GM06990 (cell line): ENCODE measurements at regions not wholly inside any gene's neighbourhood (a gene's known extent, or its start where the extent isn't known, plus 50 kb on each side); places are given as distances from the start of the nearest gene placed in this dataset.

ENCODE experiments used
- DNase-seq: peaks from one replicate; pipeline ENCODE4 v3.0.0-alpha.2; 2011; ENCODE audit not compliant: insufficient read length; ENCODE audit errors: extremely low read depth
- H3K27me3 ChIP-seq: replicated peaks from 2 replicates; pipeline ENCODE4 v1.6.0; 2011; ENCODE audit warnings: low read length; ENCODE audit not compliant: control insufficient read depth, insufficient read depth
- H3K36me3 ChIP-seq: 2 replicates; pipeline ENCODE4 v1.5.1; 2011; ENCODE audit warnings: low read length; ENCODE audit not compliant: control insufficient read depth, insufficient read depth
- H3K4me3 ChIP-seq: replicated peaks from 2 replicates; pipeline ENCODE4 v1.5.1; 2011; ENCODE audit warnings: low read depth, mild to moderate bottlenecking, control low read depth, low read length
- TF ChIP-seq, protein P1 (sequence below): IDR thresholded peaks from 2 replicates; pipeline ENCODE4 v1.5.1; 2011; ENCODE audit warnings: low read length, control low read depth, mild to moderate bottlenecking, inconsistent platforms; ENCODE audit not compliant: insufficient read depth, poor library complexity, severe bottlenecking

DNA sequence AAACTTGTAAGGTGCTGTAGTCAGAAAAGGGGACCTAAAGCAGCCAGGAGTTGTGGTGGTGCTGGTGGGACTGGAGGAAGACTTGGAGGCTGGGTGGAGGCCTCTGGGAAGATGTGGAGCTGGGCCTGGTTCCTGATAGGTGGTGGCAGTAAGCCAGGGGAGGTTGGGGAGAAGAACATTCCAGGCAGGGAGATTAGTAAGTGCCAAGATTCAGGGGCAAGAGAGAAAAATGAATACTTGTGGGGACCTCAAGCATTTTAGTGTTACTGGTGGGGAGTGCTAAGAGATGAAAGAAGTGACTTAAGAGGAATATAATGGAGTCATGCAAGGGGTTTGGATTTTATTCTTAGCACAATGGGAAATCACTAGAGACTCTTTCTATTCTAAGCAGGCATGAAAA is 79.0 kb upstream of the B3GAT2 start:
- no peaks in the 10 kb centered on the region for H3K27me3 ChIP-seq
- no peak for DNase-seq
- TF ChIP-seq, protein P1, sequence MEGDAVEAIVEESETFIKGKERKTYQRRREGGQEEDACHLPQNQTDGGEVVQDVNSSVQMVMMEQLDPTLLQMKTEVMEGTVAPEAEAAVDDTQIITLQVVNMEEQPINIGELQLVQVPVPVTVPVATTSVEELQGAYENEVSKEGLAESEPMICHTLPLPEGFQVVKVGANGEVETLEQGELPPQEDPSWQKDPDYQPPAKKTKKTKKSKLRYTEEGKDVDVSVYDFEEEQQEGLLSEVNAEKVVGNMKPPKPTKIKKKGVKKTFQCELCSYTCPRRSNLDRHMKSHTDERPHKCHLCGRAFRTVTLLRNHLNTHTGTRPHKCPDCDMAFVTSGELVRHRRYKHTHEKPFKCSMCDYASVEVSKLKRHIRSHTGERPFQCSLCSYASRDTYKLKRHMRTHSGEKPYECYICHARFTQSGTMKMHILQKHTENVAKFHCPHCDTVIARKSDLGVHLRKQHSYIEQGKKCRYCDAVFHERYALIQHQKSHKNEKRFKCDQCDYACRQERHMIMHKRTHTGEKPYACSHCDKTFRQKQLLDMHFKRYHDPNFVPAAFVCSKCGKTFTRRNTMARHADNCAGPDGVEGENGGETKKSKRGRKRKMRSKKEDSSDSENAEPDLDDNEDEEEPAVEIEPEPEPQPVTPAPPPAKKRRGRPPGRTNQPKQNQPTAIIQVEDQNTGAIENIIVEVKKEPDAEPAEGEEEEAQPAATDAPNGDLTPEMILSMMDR: no peak
- H3K36me3 ChIP-seq: no peaks in the 10 kb centered on the region
- no peak overlapping the region for H3K4me3 ChIP-seq

DNA sequence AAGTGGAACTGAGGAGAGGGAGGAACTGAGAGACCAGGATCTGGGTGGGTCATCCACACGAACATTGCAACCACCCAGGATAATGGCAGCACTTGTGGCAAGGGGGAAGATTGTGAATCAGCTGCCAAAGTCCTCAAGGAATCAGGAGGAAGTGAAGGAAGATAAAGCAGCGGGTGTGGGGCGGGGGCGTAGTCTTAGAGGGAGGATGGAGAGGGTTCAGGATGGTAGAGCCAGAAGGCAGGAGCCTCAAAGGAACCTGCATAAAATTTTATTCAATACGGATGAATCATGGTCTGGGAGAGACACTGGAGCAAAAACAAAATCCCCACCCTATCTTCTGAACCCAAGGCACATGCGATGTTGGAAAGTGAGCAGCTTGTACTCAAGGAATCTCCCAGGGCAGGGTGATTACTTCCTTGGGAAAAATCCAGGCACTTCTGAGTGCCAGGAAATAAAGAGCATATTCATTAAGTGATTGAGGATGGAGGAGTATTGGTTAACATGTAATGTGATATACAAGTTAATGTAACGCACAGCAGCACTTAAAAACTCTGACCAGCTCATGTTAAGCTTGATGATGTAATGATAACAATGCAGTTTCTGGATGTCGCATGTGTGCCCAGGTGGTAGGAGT is 82.0 kb upstream of the B3GAT2 start:
- Histone ChIP-seq H3K27me3 (no peaks in the 10 kb centered on the region), H3K36me3 (no peaks in the 10 kb centered on the region), H3K4me3 (no peak overlapping the region)
- TF ChIP-seq, protein P1: no peak
- DNase-seq: no peak

DNA sequence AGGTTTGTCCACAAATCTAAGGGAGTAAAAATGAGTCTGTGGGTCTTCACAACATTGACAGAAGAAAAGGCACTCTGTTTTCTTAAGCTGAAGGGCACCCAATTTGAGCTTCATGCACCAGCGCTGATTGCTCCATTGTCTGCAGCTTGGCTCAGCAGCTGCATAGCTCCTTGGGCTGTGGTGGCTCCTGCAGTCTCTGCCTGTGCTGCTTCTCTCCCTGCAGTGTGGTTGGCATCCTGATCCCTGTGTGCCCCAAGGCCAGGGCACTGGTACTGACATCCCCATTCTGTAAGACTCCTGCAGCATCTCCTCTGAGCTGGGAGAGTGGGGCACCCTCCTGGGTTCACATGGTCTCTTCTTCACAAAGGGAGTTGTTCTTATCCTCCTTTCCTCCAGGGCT is 83.2 kb upstream of the B3GAT2 start:
- Histone ChIP-seq H3K4me3 (no peak overlapping the region), H3K36me3 (no peaks in the 10 kb centered on the region), H3K27me3 (no peaks in the 10 kb centered on the region)
- TF ChIP-seq, protein P1: no peak
- DNase-seq: no peak

DNA sequence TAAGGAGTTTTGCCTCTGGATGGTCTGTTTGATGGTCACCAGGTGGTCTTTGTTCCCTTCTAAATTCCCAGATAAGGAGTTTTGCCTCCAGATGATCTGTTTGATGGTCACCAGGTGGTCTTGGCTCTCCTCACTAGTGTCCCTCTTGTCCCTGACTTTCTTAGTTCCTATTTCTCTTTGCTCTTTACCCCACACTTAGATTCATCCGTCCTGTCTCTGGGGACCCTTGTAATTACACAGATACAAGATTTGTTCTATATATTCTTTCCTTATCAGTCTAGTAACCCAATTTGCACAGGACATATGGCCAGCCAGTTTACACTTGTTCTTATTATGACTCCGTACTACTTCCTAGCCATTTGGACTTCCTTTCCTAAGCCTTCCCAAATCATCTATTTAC is 84.0 kb upstream of the B3GAT2 start:
- Histone ChIP-seq H3K4me3 (no peak overlapping the region), H3K27me3 (no peaks in the 10 kb centered on the region), H3K36me3 (no peaks in the 10 kb centered on the region)
- TF ChIP-seq, protein P1: no peak
- no peak for DNase-seq

DNA sequence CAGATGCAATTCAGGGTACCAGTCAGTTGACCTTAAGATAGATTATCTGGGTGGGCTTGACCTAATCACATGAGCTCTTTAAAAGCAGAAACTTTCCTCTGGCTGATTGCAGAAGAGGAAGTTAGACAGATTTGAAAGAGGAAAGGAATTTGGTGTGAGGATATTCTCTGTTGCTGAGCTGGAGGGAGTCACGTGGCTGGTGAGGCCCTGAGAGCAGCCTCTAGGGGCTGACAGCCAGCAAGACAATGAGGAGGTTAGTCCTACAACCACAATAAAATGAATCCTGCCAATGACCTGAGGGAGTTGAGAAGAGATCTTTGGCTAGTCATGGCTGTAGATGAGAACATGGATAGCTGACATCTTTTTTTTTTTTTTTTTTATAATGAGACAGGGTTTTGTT is 87.0 kb upstream of the B3GAT2 start:
- Histone ChIP-seq H3K4me3 (no peak overlapping the region), H3K36me3 (no peaks in the 10 kb centered on the region), H3K27me3 (no peaks in the 10 kb centered on the region)
- DNase-seq: no peak
- TF ChIP-seq, protein P1: no peak

DNA sequence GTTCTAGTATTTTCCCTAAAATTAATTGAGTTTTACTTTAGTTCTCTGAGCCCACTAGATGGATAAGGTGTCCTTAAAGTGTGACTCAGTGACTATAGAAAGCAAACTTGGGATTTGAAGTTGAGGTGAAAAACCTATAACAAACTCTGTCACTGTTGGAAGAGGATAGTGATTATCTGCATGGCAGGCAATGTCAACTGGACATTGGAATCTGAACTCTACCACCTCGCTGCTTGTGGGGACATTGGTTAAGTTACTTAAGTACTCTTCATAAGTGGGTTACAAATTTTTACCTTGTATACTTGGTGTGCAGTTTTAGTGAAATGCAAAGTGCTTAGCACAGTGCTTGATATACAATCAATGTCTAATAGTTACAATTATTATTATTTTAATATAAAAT is 87.9 kb upstream of the B3GAT2 start:
- no peak for DNase-seq
- TF ChIP-seq, protein P1: no peak
- Histone ChIP-seq H3K36me3 (no peaks in the 10 kb centered on the region), H3K27me3 (no peaks in the 10 kb centered on the region), H3K4me3 (no peak overlapping the region)
